ENCODE measurements at regions not wholly inside any gene's neighbourhood (a gene's known extent, or its start where the extent isn't known, plus 50 kb on each side); places are given as distances from the start of the nearest gene placed in this dataset.
A peak's percentile ranks its signal among the peaks of the same experiment; 100 is the strongest.

- no peak overlapping the region for H3K27ac ChIP-seq
- intact Hi-C loops (cut with DNase I; ENCODE audit: low total_unique reads) = no loop called here
- peaks cover 0 to 37% (median 0%) of the 10 kb centered on the region in 7 donors for H3K27me3 ChIP-seq (replicated peaks in 1 of 7)
- no peak overlapping the region for H3K4me3 ChIP-seq
- peaks cover 0 to 3% (median 0%) of the 10 kb centered on the region in 8 donors for H3K9me3 ChIP-seq
- TF ChIP-seq CTCF (IDR thresholded peaks at IDR 0.05 in 8 of 11, conservative IDR thresholded peaks at IDR 0.05 in 3 of 11) = no peak
- H3K4me1 ChIP-seq = no peaks in the 10 kb centered on the region
- no peak for DNase-seq
- no peaks in the 10 kb centered on the region for H3K36me3 ChIP-seq
- WGBS, 5 donors = 69 to 86% (median 79%) methylated on average over 4 of the region's 4 CpGs
These were observed 88.1 kb upstream of the STMND1 start for GRCh38 chr6:17013701-17014100.

- no peak for TF ChIP-seq CTCF (IDR thresholded peaks at IDR 0.05 in 8 of 11, conservative IDR thresholded peaks at IDR 0.05 in 3 of 11)
- no peak for TF ChIP-seq POLR2A (IDR thresholded peaks at IDR 0.05)
- TF ChIP-seq POLR2AphosphoS5 (IDR thresholded peaks at IDR 0.05) = no peak
- Histone ChIP-seq H3K27me3 (replicated peaks in 1 of 7) (peaks cover 0 to 37% (median 0%) of the 10 kb centered on the region in 7 donors), H3K4me3 (no peak overlapping the region), H3K36me3 (no peaks in the 10 kb centered on the region), H3K27ac (peak overlapping the region in 1 of 8 donors; percentile 22), H3K4me1 (no peaks in the 10 kb centered on the region), H3K9me3 (peaks cover 0 to 11% (median 7%) of the 10 kb centered on the region in 8 donors)
- WGBS, 5 donors = 69 to 80% (median 71%) methylated on average over 12 of the region's 12 CpGs
- intact Hi-C loops (cut with DNase I; ENCODE audit: low total_unique reads) = no loop called here
- DNase-seq = no peak
These were observed 89.2 kb upstream of the STMND1 start for GRCh38 chr6:17012421-17013225.

DNA sequence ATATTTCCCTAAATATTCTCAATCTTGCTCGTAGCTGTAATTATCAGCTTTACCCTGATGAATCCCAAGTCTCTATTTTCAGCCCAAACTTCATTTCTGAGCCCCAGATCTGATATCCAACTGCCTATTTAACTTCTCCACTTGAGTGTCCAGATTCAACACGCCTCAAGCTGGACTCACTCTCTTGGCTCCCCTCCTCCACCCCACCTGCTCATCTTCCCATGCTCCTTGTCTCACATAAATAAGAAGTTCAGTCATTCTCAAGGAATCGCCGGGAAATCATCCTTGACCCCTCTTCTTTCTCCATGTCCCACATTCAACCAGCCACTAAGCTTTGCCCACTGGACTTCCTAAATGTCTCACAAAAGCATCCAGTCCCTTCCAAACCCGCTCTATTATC is 89.9 kb upstream of the STMND1 start:
- DNase-seq = no peak
- H3K36me3 ChIP-seq = no peaks in the 10 kb centered on the region
- H3K27me3 ChIP-seq (replicated peaks in 1 of 7) = peaks cover 0 to 37% (median 0%) of the 10 kb centered on the region in 7 donors
- WGBS, 5 donors = 75 to 88% (median 77%) methylated on average over 5 of the region's 5 CpGs
- no peaks in the 10 kb centered on the region for H3K4me1 ChIP-seq
- intact Hi-C loops (cut with DNase I; ENCODE audit: low total_unique reads) = no loop called here
- no peak overlapping the region for H3K27ac ChIP-seq
- peaks cover 0 to 14% (median 7%) of the 10 kb centered on the region in 8 donors for H3K9me3 ChIP-seq
- TF ChIP-seq POLR2A (IDR thresholded peaks at IDR 0.05) (no peak), POLR2AphosphoS5 (IDR thresholded peaks at IDR 0.05) (no peak), CTCF (IDR thresholded peaks at IDR 0.05 in 8 of 11, conservative IDR thresholded peaks at IDR 0.05 in 3 of 11) (no peak)
- H3K4me3 ChIP-seq = no peak overlapping the region

GRCh38 chr6:17007749-17008148 is 94.1 kb upstream of the STMND1 start:
- Histone ChIP-seq H3K27ac (no peak overlapping the region), H3K9me3 (peaks cover 0 to 17% (median 7%) of the 10 kb centered on the region in 8 donors), H3K4me1 (no peaks in the 10 kb centered on the region), H3K27me3 (replicated peaks in 1 of 7) (peaks cover 0 to 38% (median 0%) of the 10 kb centered on the region in 7 donors), H3K36me3 (no peaks in the 10 kb centered on the region), H3K4me3 (no peak overlapping the region)
- WGBS, 5 donors = 84 to 96% (median 89%) methylated on average over 4 of the region's 4 CpGs
- DNase-seq = no peak
- intact Hi-C loops (cut with DNase I; ENCODE audit: low total_unique reads) = no loop called here
- no peak for TF ChIP-seq CTCF (IDR thresholded peaks at IDR 0.05 in 8 of 11, conservative IDR thresholded peaks at IDR 0.05 in 3 of 11)
- TF ChIP-seq POLR2AphosphoS5 (IDR thresholded peaks at IDR 0.05) = no peak
- no peak for TF ChIP-seq POLR2A (IDR thresholded peaks at IDR 0.05)
